ENCODE measurements at regions not wholly inside any gene's neighbourhood (a gene's known extent, or its start where the extent isn't known, plus 50 kb on each side); places are given as distances from the start of the nearest gene placed in this dataset.

- peak; percentile 44; the same call in 1 of the 2 replicates for TF ChIP-seq PHF8 (CRISPR knock-in tag; IDR thresholded peaks at IDR 0.05)
- no peak for TF ChIP-seq PLSCR1 (CRISPR knock-in tag; IDR thresholded peaks at IDR 0.05; ENCODE audit: borderline replicate concordance)
- no peak for TF ChIP-seq MXD1 (CRISPR knock-in tag; IDR thresholded peaks at IDR 0.05)
- 0 out of 2 replicates have a peak, but pooled peaks have one; percentile 29 for TF ChIP-seq MED13 (CRISPR knock-in tag; IDR thresholded peaks at IDR 0.05)
- TF ChIP-seq JARID2 (CRISPR knock-in tag; IDR thresholded peaks at IDR 0.05; ENCODE audit: insufficient replicate concordance) = no peak
- TF ChIP-seq ZBTB1 (CRISPR knock-in tag; IDR thresholded peaks at IDR 0.05; ENCODE audit: borderline replicate concordance) = no peak
- TF ChIP-seq ZNF264 (CRISPR knock-in tag; IDR thresholded peaks at IDR 0.05) = peak; percentile 84; the same call in 1 of the 2 replicates
- 0 out of 2 replicates have a peak, but pooled peaks have one; percentile 32 for TF ChIP-seq ZNF788 (CRISPR knock-in tag; IDR thresholded peaks at IDR 0.05; ENCODE audit: borderline replicate concordance)
- no peak for TF ChIP-seq ZNF761 (CRISPR knock-in tag; conservative IDR thresholded peaks at IDR 0.05)
- TF ChIP-seq CENPT (CRISPR knock-in tag; IDR thresholded peaks at IDR 0.05; ENCODE audit: low read depth) = no peak
- no peak for TF ChIP-seq MATR3 (CRISPR knock-in tag; IDR thresholded peaks at IDR 0.05)
- TF ChIP-seq ZNF20 (CRISPR knock-in tag; IDR thresholded peaks at IDR 0.05) = no peak
- TF ChIP-seq GABPB1 (CRISPR knock-in tag; IDR thresholded peaks at IDR 0.05) = no peak
- TF ChIP-seq ZNF547 (CRISPR knock-in tag; IDR thresholded peaks at IDR 0.05) = no peak
- no peak for TF ChIP-seq ZSCAN5A (CRISPR knock-in tag; IDR thresholded peaks at IDR 0.05; ENCODE audit: borderline replicate concordance)
- TF ChIP-seq MIER3 (CRISPR knock-in tag; IDR thresholded peaks at IDR 0.05; ENCODE audit: borderline replicate concordance) = no peak
- TF ChIP-seq REXO4 (CRISPR knock-in tag; IDR thresholded peaks at IDR 0.05; ENCODE audit: borderline replicate concordance) = no peak
- TF ChIP-seq PAF1 (CRISPR knock-in tag; IDR thresholded peaks at IDR 0.05) = no peak
- no peak for TF ChIP-seq KIAA2018 (CRISPR knock-in tag; IDR thresholded peaks at IDR 0.05; ENCODE audit: borderline replicate concordance)
Measured at GRCh38 chr1:29471487-29472313, 235.4 kb downstream of the PTPRU start (continued).
